ENCODE measurements at regions not wholly inside any gene's neighbourhood (a gene's known extent, or its start where the extent isn't known, plus 50 kb on each side); places are given as distances from the start of the nearest gene placed in this dataset.
"Not testable (repeated sequence)": the region's sequence is repeated elsewhere in the genome, so short reads cannot be mapped to it uniquely, and the experiment has no call there.

GRCh38 chr4:12123707-12124106 is 695.0 kb upstream of the HS3ST1 start:
- ChIA-PET POLR2A (no interaction called here), CTCF (no interaction called here)
- TF ChIP-seq, protein P1, sequence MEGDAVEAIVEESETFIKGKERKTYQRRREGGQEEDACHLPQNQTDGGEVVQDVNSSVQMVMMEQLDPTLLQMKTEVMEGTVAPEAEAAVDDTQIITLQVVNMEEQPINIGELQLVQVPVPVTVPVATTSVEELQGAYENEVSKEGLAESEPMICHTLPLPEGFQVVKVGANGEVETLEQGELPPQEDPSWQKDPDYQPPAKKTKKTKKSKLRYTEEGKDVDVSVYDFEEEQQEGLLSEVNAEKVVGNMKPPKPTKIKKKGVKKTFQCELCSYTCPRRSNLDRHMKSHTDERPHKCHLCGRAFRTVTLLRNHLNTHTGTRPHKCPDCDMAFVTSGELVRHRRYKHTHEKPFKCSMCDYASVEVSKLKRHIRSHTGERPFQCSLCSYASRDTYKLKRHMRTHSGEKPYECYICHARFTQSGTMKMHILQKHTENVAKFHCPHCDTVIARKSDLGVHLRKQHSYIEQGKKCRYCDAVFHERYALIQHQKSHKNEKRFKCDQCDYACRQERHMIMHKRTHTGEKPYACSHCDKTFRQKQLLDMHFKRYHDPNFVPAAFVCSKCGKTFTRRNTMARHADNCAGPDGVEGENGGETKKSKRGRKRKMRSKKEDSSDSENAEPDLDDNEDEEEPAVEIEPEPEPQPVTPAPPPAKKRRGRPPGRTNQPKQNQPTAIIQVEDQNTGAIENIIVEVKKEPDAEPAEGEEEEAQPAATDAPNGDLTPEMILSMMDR (IDR thresholded peaks at IDR 0.05; ENCODE audit: control extremely low read depth, extremely low read depth, low read depth, missing control alignments) = no peak
- no peak for DNase-seq (ENCODE audit: extremely low spot score)

GRCh38 chr4:12122316-12122715 is 693.6 kb upstream of the HS3ST1 start:
- TF ChIP-seq, protein P1 (IDR thresholded peaks at IDR 0.05; ENCODE audit: control extremely low read depth, extremely low read depth, low read depth, missing control alignments) = no peak
- CTCF ChIA-PET = interaction anchor here (1.5 kb wide), 1 partner anchor 15 kb away, joined by 5 read pairs; no protein-coding TSS in a partner anchor

DNA sequence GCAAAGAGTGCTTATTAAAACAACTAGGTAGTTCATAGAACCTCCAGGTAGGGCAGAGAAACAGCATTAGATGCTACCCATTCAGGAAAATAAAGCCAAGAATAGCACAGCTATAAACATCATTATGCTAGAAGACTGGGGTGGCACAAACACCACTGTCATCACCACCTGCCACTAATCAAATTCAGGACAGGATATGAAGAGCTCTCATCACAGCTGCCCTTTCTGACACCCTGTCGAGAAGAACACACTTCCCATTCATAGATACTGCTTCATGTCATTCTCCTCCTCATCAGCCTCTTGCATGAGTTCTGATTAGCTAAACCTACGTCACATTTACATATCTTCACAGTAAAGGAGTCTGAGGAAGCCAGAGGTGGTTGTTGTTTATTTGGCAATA is 692.3 kb upstream of the HS3ST1 start:
- TF ChIP-seq, protein P1 (IDR thresholded peaks at IDR 0.05; ENCODE audit: control extremely low read depth, extremely low read depth, low read depth, missing control alignments) = no peak
- ChIA-PET POLR2A (no interaction called here), CTCF (no interaction called here)

More at GRCh38 chr4:12122316-12122715, 693.6 kb upstream of the HS3ST1 start:
- no peak for DNase-seq (ENCODE audit: extremely low spot score)
- POLR2A ChIA-PET = no interaction called here

GRCh38 chr4:12118651-12119213 is 690.0 kb upstream of the HS3ST1 start:
- POLR2A ChIA-PET = no interaction called here
- no peak for DNase-seq (ENCODE audit: extremely low spot score)
- CTCF ChIA-PET = no interaction called here
- TF ChIP-seq, protein P1 (IDR thresholded peaks at IDR 0.05; ENCODE audit: control extremely low read depth, extremely low read depth, low read depth, missing control alignments) = no peak

More for the DNA sequence above, 692.3 kb upstream of the HS3ST1 start:
- DNase-seq (ENCODE audit: extremely low spot score) = no peak

DNA sequence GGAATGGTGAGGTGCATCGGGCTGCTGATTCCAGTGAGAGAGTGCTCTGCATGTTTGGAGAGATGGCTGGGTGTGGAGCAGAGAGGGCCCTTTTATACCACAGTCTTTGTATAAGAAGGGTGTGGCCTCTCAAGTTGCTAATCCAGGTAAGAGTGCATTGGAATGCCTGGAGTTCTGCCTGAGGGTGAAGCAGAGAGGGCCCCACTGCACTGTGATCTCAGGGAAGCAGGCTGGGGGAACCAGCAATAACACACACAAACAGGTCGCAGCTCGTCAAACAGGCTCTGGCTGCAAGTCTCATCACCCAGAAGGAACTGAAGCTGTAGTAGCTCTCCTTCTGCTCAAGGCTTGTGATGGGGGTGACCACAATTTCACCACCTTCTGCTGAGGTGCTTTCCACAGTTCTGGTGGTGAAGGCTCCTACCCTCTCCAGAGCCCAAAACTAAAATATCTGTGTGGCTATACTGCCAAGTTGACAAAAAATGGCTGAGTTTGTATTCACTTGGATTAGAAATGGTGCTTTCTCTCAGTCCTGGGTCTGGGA is 687.4 kb upstream of the HS3ST1 start:
- CTCF ChIA-PET = no interaction called here
- POLR2A ChIA-PET = no interaction called here
- no peak for DNase-seq (ENCODE audit: extremely low spot score)
- TF ChIP-seq, protein P1 (IDR thresholded peaks at IDR 0.05; ENCODE audit: control extremely low read depth, extremely low read depth, low read depth, missing control alignments) = no peak

DNA sequence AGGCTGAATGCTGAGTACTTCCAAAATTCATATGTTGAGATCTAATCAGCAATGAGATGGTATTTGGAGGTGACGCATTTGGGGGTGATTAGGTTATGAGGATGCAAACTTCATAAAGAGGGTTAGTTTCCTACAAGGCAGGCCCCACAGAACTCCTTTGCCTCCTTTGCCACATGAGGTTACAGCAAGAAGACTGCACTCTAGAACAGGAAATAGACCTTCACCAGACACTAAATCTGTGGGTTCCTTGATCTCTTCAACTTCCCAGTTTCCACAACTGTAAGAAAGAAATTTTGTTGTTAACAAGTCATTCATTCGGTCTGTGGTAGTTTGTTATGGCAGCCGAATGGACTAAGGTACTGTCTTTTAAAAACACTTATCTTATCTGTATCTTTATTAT is 681.9 kb upstream of the HS3ST1 start:
- ChIA-PET CTCF (no interaction called here), POLR2A (no interaction called here)
- TF ChIP-seq, protein P1 (IDR thresholded peaks at IDR 0.05; ENCODE audit: control extremely low read depth, extremely low read depth, low read depth, missing control alignments) = no peak
- no peak for DNase-seq (ENCODE audit: extremely low spot score)

DNA sequence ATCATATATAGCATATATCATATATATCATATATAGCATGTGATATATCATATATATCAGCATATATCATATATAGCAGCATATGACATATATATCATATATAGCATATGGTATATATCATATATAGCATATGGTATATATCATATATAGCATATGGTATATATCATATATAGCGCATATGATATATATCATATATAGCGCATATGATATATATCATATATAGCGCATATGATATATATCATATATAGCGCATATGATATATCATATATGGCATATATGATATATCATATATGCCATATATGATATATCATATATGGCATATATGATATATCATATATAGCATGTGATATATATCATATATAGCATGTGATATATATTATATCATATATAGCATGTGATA is 680.4 kb upstream of the HS3ST1 start:
- CTCF ChIA-PET; POLR2A ChIA-PET; DNase-seq (ENCODE audit: extremely low spot score): not testable (repeated sequence)
